RWPE2 (cell line): ENCODE measurements at regions not wholly inside any gene's neighbourhood (a gene's known extent, or its start where the extent isn't known, plus 50 kb on each side); places are given as distances from the start of the nearest gene placed in this dataset.
"Not testable (repeated sequence)": the region's sequence is repeated elsewhere in the genome, so short reads cannot be mapped to it uniquely, and the experiment has no call there.

Source experiments
- ATAC-seq: fragments of 200-7000 bp; cut with Tn5 transposase; 3 replicates; pipeline ENCODE4 v1.9.1; 2021; ENCODE audit warnings: low read depth
- DNase-seq: peaks from one replicate; pipeline ENCODE4 v3.0.0-alpha.2; 2020; ENCODE audit warnings: low spot score
- H3K27ac ChIP-seq: fragments of 450-650 bp; 2 replicates; pipeline ENCODE4 v1.5.1; 2017; ENCODE audit warnings: mild to moderate bottlenecking; ENCODE audit not compliant: poor library complexity, severe bottlenecking
- H3K27me3 ChIP-seq: fragments of 250-450 bp; sonication (Bioruptor Pico); 2 replicates; pipeline ENCODE4 v1.5.1; 2021; ENCODE audit warnings: mild to moderate bottlenecking, moderate library complexity; ENCODE audit not compliant: insufficient read depth, poor library complexity, severe bottlenecking
- H3K36me3 ChIP-seq: fragments of 250-450 bp; sonication (Bioruptor Pico); 2 replicates; pipeline ENCODE4 v1.5.1; 2020; ENCODE audit warnings: low read depth, mild to moderate bottlenecking, moderate library complexity
- H3K4me1 ChIP-seq: fragments of 250-450 bp; sonication (Bioruptor Pico); 2 replicates; pipeline ENCODE4 v1.5.1; 2021; ENCODE audit warnings: mild to moderate bottlenecking, moderate library complexity; ENCODE audit not compliant: insufficient read depth, poor library complexity, severe bottlenecking
- H3K4me3 ChIP-seq: fragments of 250-450 bp; sonication (Bioruptor Pico); 2 replicates; pipeline ENCODE4 v1.5.1; 2021; ENCODE audit warnings: mild to moderate bottlenecking, moderate library complexity; ENCODE audit not compliant: severe bottlenecking
- H3K9me3 ChIP-seq: fragments of 250-450 bp; sonication (Bioruptor Pico); 2 replicates; pipeline ENCODE4 v1.5.1; 2021; ENCODE audit warnings: mild to moderate bottlenecking, moderate library complexity; ENCODE audit not compliant: severe bottlenecking
- CTCF ChIP-seq: fragments of 450-650 bp; IDR thresholded peaks from one replicate; pipeline ENCODE4 v1.5.1; 2017; ENCODE audit warnings: mild to moderate bottlenecking, moderate library complexity; ENCODE audit not compliant: poor library complexity, severe bottlenecking

- Histone ChIP-seq H3K27me3 (no peaks in the 10 kb centered on the region), H3K4me1 (no peaks in the 10 kb centered on the region), H3K4me3 (no peak overlapping the region), H3K36me3 (no peaks in the 10 kb centered on the region), H3K9me3 (no peaks in the 10 kb centered on the region), H3K27ac (no peak overlapping the region)
- no peak for TF ChIP-seq CTCF
- DNase-seq (no peak), ATAC-seq (no peak)
These were observed 164.4 kb upstream of the GSE1 start for GRCh38 chr16:85448557-85449190.

- H3K4me1 ChIP-seq: no peaks in the 10 kb centered on the region
- no peaks in the 10 kb centered on the region for H3K27me3 ChIP-seq
- no peak overlapping the region for H3K4me3 ChIP-seq
- H3K9me3 ChIP-seq: no peaks in the 10 kb centered on the region
- no peak for DNase-seq
- H3K36me3 ChIP-seq: no peaks in the 10 kb centered on the region
- TF ChIP-seq CTCF: no peak
- no peak for ATAC-seq
- no peak overlapping the region for H3K27ac ChIP-seq
These were observed 163.8 kb upstream of the GSE1 start for GRCh38 chr16:85449191-85449884.

- Histone ChIP-seq H3K36me3 (no peaks in the 10 kb centered on the region), H3K9me3 (no peaks in the 10 kb centered on the region), H3K4me3 (no peak overlapping the region), H3K27ac (no peak overlapping the region), H3K27me3 (no peaks in the 10 kb centered on the region), H3K4me1 (no peaks in the 10 kb centered on the region)
- DNase-seq (no peak), ATAC-seq (no peak)
- TF ChIP-seq CTCF: no peak
These were observed 163.3 kb upstream of the GSE1 start for GRCh38 chr16:85449885-85450245.

- not testable (repeated sequence) for H3K9me3 ChIP-seq, H3K4me3 ChIP-seq, H3K4me1 ChIP-seq, H3K27me3 ChIP-seq, H3K36me3 ChIP-seq, H3K27ac ChIP-seq, DNase-seq, ATAC-seq
These were observed 162.0 kb upstream of the GSE1 start for GRCh38 chr16:85451142-85451541.

GRCh38 chr16:85451641-85452363, 161.3 kb upstream of the GSE1 start:
- no peaks in the 10 kb centered on the region for H3K36me3 ChIP-seq
- H3K27me3 ChIP-seq: no peaks in the 10 kb centered on the region
- H3K9me3 ChIP-seq: no peaks in the 10 kb centered on the region
- no peak overlapping the region for H3K4me3 ChIP-seq
- no peak overlapping the region for H3K27ac ChIP-seq
- TF ChIP-seq CTCF: no peak
- H3K4me1 ChIP-seq: no peaks in the 10 kb centered on the region
- DNase-seq: no peak
- no peak for ATAC-seq
